HG02610 (cell line): ENCODE measurements at regions not wholly inside any gene's neighbourhood (a gene's known extent, or its start where the extent isn't known, plus 50 kb on each side); places are given as distances from the start of the nearest gene placed in this dataset.

ENCODE experiments used
- ATAC-seq: cut with Tn5 transposase; IDR thresholded peaks from one replicate; pipeline ENCODE4 v1.9.1; 2021; ENCODE audit warnings: mild to moderate bottlenecking, moderate library complexity; ENCODE audit not compliant: unreplicated experiment

- ATAC-seq = no peak
These were observed 792.9 kb upstream of the GHITM start for GRCh38 chr10:83346266-83346910.

GRCh38 chr10:83352588-83352987, 786.7 kb upstream of the GHITM start:
- no peak for ATAC-seq

- no peak for ATAC-seq
These were observed 784.9 kb upstream of the GHITM start for GRCh38 chr10:83354456-83354855.

GRCh38 chr10:83357004-83357403, 782.3 kb upstream of the GHITM start:
- no peak for ATAC-seq

- no peak for ATAC-seq
These were observed 781.7 kb upstream of the GHITM start for GRCh38 chr10:83357627-83358026.

- ATAC-seq = no peak
These were observed 772.3 kb upstream of the GHITM start for GRCh38 chr10:83367036-83367435.

- ATAC-seq = no peak
These were observed 767.4 kb upstream of the GHITM start for GRCh38 chr10:83371696-83372490.

GRCh38 chr10:83372646-83373045, 766.7 kb upstream of the GHITM start:
- no peak for ATAC-seq

GRCh38 chr10:83373671-83374070, 765.6 kb upstream of the GHITM start:
- peak; percentile 54 for ATAC-seq

GRCh38 chr10:83374741-83375140, 764.6 kb upstream of the GHITM start:
- no peak for ATAC-seq

- ATAC-seq = no peak
These were observed 764.0 kb upstream of the GHITM start for GRCh38 chr10:83375274-83375673.

GRCh38 chr10:83397806-83398205, 741.5 kb upstream of the GHITM start:
- no peak for ATAC-seq

- no peak for ATAC-seq
These were observed 728.7 kb upstream of the GHITM start for GRCh38 chr10:83410570-83410969.

- no peak for ATAC-seq
These were observed 714.0 kb upstream of the GHITM start for GRCh38 chr10:83425306-83425705.

GRCh38 chr10:83427101-83427500, 712.2 kb upstream of the GHITM start:
- no peak for ATAC-seq

GRCh38 chr10:83432261-83433045, 706.9 kb upstream of the GHITM start:
- ATAC-seq = no peak

- ATAC-seq = no peak
These were observed 705.6 kb upstream of the GHITM start for GRCh38 chr10:83433705-83434104.

GRCh38 chr10:83448013-83448412, 691.3 kb upstream of the GHITM start:
- no peak for ATAC-seq

- no peak for ATAC-seq
These were observed 680.7 kb upstream of the GHITM start for GRCh38 chr10:83458611-83459010.

GRCh38 chr10:83459124-83459523, 680.2 kb upstream of the GHITM start:
- no peak for ATAC-seq

- ATAC-seq = no peak
These were observed 669.5 kb upstream of the GHITM start for GRCh38 chr10:83469728-83470331.
